ENCODE measurements at regions not wholly inside any gene's neighbourhood (a gene's known extent, or its start where the extent isn't known, plus 50 kb on each side); places are given as distances from the start of the nearest gene placed in this dataset.

DNA sequence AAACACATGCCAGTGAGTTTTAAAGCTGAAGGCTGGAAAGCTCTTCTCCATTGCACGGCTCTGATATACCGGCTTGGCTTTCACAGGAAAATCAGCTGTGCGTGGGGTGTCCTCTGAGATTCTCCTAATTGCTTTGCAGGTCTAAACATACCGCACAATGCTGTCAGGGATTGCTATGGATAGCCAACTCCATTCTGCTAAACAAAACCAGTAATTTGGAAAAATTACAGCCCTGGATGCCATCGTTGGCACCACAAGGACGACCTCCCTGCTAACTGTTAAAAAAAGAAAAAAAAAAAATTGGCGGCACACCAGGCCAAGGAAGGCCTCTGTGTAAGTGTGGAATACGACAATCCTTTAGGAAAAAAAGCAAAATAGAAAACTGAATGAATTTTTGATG lies 118.6 kb upstream of the ADARB2 start:
- H3K36me3 ChIP-seq: no peaks in the 10 kb centered on the region
- no peaks in the 10 kb centered on the region for H3K9me3 ChIP-seq
- no peak for DNase-seq (ENCODE audit: extremely low spot score in 2 of 2)
- H3K4me1 ChIP-seq: no peaks in the 10 kb centered on the region
- no peak for TF ChIP-seq POLR2A (IDR thresholded peaks at IDR 0.05)
- TF ChIP-seq, protein P1, sequence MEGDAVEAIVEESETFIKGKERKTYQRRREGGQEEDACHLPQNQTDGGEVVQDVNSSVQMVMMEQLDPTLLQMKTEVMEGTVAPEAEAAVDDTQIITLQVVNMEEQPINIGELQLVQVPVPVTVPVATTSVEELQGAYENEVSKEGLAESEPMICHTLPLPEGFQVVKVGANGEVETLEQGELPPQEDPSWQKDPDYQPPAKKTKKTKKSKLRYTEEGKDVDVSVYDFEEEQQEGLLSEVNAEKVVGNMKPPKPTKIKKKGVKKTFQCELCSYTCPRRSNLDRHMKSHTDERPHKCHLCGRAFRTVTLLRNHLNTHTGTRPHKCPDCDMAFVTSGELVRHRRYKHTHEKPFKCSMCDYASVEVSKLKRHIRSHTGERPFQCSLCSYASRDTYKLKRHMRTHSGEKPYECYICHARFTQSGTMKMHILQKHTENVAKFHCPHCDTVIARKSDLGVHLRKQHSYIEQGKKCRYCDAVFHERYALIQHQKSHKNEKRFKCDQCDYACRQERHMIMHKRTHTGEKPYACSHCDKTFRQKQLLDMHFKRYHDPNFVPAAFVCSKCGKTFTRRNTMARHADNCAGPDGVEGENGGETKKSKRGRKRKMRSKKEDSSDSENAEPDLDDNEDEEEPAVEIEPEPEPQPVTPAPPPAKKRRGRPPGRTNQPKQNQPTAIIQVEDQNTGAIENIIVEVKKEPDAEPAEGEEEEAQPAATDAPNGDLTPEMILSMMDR (IDR thresholded peaks at IDR 0.05): no peak
- no peak for TF ChIP-seq POLR2AphosphoS5 (IDR thresholded peaks at IDR 0.05; ENCODE audit: insufficient read depth in 1 of 2, low read depth in 1 of 2)
- H3K27ac ChIP-seq: no peak overlapping the region
- no peaks in the 10 kb centered on the region for H3K27me3 ChIP-seq
- H3K4me3 ChIP-seq: no peak overlapping the region
- intact Hi-C loops (cut with DNase I): no loop called here

DNA sequence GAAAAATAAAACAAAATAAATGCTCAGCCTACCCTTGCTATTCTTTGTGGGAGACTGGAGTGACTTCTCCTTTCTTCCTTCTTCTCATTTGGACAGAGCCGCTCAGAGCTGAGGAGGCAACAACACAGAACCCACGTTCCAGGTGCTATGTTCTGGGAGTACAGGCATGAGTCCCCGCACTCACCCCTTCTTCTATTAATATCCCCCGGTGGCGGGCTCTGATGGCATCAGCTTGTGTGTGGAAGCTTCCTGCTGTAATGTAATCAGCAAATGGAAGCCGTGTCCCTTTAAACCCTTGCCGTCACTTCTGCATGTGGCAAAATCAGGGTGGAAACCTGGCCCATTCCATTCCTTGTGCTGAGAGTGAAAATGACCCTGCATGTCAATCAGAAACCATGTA lies 116.9 kb upstream of the ADARB2 start:
- no peaks in the 10 kb centered on the region for H3K27me3 ChIP-seq
- H3K27ac ChIP-seq: no peak overlapping the region
- H3K4me3 ChIP-seq: no peak overlapping the region
- TF ChIP-seq, protein P1 (IDR thresholded peaks at IDR 0.05): no peak
- TF ChIP-seq POLR2AphosphoS5 (IDR thresholded peaks at IDR 0.05; ENCODE audit: insufficient read depth in 1 of 2, low read depth in 1 of 2): no peak
- TF ChIP-seq POLR2A (IDR thresholded peaks at IDR 0.05): no peak
- H3K9me3 ChIP-seq: no peaks in the 10 kb centered on the region
- no peaks in the 10 kb centered on the region for H3K4me1 ChIP-seq
- no peaks in the 10 kb centered on the region for H3K36me3 ChIP-seq
- no peak for DNase-seq (ENCODE audit: extremely low spot score in 2 of 2)
- intact Hi-C loops (cut with DNase I): no loop called here

DNA sequence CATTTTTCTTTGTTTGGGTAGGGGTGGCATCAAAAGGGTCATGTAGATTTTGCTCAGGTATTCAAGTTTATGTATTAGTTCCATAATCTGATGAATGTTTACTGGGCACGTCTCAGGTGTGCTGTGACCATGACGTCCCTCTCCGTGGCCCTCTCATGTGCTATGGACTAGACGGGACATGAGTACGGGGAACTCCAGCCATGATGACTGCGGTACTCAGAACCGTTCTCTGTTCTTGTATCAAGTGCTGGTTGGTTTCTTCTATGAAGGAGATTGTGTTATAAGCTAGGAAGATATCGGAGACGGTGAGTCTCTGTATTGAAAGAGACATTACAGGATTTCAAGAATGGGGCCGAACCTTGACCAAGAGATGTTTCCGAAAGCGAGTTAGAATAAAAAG lies 116.5 kb upstream of the ADARB2 start:
- Histone ChIP-seq H3K4me3 (no peak overlapping the region), H3K27me3 (no peaks in the 10 kb centered on the region), H3K4me1 (no peaks in the 10 kb centered on the region), H3K9me3 (no peaks in the 10 kb centered on the region), H3K36me3 (no peaks in the 10 kb centered on the region), H3K27ac (no peak overlapping the region)
- intact Hi-C loops (cut with DNase I): no loop called here
- DNase-seq (ENCODE audit: extremely low spot score in 2 of 2): no peak
- TF ChIP-seq POLR2A (IDR thresholded peaks at IDR 0.05) (no peak), POLR2AphosphoS5 (IDR thresholded peaks at IDR 0.05; ENCODE audit: insufficient read depth in 1 of 2, low read depth in 1 of 2) (no peak)
- TF ChIP-seq, protein P1 (IDR thresholded peaks at IDR 0.05): no peak

DNA sequence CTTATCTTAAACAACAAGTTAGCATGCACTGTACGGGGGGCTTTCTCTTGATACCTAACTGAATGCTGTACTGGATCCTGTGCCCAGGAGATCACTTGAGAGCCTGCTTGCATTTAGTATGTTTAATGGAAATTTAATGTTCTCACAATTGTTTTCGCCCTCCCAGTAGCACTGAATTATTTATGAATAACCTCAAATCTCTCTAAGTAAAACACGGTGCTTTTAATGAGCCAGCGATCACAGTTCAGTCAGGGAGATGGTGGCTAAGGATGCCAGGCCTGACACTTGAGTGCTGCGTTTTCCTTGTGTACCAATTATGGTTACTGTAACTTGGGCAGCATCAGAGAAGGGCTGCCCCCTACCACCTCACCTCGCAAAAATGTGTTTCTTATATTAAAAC lies 115.5 kb upstream of the ADARB2 start:
- H3K9me3 ChIP-seq: no peaks in the 10 kb centered on the region
- DNase-seq (ENCODE audit: extremely low spot score in 2 of 2): no peak
- TF ChIP-seq POLR2A (IDR thresholded peaks at IDR 0.05) (no peak), POLR2AphosphoS5 (IDR thresholded peaks at IDR 0.05; ENCODE audit: insufficient read depth in 1 of 2, low read depth in 1 of 2) (no peak)
- TF ChIP-seq, protein P1 (IDR thresholded peaks at IDR 0.05): no peak

DNA sequence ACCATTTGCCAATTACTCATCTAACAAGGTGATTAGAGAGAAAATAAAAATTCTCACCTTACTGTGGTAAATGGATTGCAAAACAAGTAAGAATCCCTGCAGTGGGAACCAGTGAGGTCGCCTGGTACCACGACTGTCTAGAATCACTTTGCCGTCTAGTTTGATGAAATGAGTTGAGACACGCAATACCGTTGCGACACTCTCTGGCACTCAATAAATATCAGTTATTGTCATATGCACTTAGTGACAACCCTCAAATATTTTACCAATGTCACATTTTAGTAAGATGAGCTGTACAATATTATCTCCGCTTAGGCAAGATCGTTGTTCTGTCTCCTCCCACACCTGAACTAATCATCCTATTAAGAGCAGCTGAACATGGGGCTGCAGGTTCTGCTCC lies 114.4 kb upstream of the ADARB2 start:
- no peaks in the 10 kb centered on the region for H3K9me3 ChIP-seq
- H3K4me3 ChIP-seq: no peak overlapping the region
- no peak for TF ChIP-seq POLR2AphosphoS5 (IDR thresholded peaks at IDR 0.05; ENCODE audit: insufficient read depth in 1 of 2, low read depth in 1 of 2)
- TF ChIP-seq POLR2A (IDR thresholded peaks at IDR 0.05): no peak
- H3K27me3 ChIP-seq: no peaks in the 10 kb centered on the region
- no peaks in the 10 kb centered on the region for H3K4me1 ChIP-seq
- intact Hi-C loops (cut with DNase I): no loop called here
- H3K27ac ChIP-seq: no peak overlapping the region
- no peak for DNase-seq (ENCODE audit: extremely low spot score in 2 of 2)
- H3K36me3 ChIP-seq: no peaks in the 10 kb centered on the region

More for the DNA sequence above, 115.5 kb upstream of the ADARB2 start:
- Histone ChIP-seq H3K36me3 (no peaks in the 10 kb centered on the region), H3K27ac (no peak overlapping the region), H3K4me3 (no peak overlapping the region), H3K4me1 (no peaks in the 10 kb centered on the region), H3K27me3 (no peaks in the 10 kb centered on the region)
- intact Hi-C loops (cut with DNase I): no loop called here
